ENCODE measurements at regions not wholly inside any gene's neighbourhood (a gene's known extent, or its start where the extent isn't known, plus 50 kb on each side); places are given as distances from the start of the nearest gene placed in this dataset.

DNA sequence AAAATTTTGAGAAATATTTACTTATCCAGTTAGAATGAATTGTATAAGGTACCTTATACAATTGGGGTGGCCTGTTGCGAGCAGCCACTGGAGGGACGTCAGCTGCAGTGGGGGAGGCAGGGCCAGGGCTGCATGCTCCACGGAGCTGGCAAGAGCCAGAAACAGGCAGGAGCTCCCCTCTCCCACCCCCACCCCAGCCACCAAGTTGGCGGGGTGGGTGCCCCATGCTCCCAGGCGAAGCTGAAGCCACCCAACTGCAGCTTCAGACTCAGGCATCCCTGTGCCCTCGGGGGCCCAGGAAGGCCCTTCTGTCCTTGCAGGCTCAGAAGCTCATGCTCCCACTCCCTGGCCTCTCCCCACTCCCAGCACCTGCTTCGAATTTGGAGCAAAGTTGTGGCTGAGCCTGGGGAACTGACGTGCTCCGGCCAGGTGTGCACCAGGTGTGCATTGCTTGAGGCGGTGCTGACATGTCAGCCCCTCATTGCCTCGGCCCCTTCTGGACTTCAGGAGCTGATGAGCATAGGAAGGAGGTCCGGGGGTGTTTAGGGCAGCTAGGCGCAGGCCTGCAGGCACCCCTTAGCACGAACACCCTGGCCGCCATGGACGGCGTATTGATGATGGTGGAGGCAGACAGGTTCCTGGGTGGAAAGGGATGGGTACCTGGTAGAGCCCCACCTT lies 743.8 kb upstream of the GBE1 start:
- ATAC-seq (replicated peaks in 1 of 4) (no peak), DNase-seq (no peak)
- H3K27ac Mint-ChIP-seq, result no peak overlapping the region
- 82% methylated on average over 13 of the region's 17 CpGs for WGBS (ENCODE audit: insufficient coverage)
- peaks cover 3 to 9% (median 6%) of the 10 kb centered on the region in 3 donors for H3K9me3 Mint-ChIP-seq
- Histone ChIP-seq H3K36me3 (ENCODE audit: control insufficient read depth in 2 of 2, extremely low read depth in 1 of 2, insufficient read depth in 1 of 2, low read length in 1 of 2) (no peaks in the 10 kb centered on the region), H3K9me3 (no peaks in the 10 kb centered on the region), H3K27me3 (replicated peaks in 1 of 2; ENCODE audit: control insufficient read depth in 2 of 2, extremely low read depth in 1 of 2, insufficient read depth in 2 of 2, low read length in 1 of 2) (peaks cover 0 to 3% of the 10 kb centered on the region in 2 experiments), H3K27ac (ENCODE audit: low read length) (no peak overlapping the region), H3K4me1 (ENCODE audit: control insufficient read depth in 1 of 2, extremely low read depth in 1 of 2, insufficient read depth in 2 of 2, low read length in 2 of 2) (no peaks in the 10 kb centered on the region), H3K4me3 (ENCODE audit: control insufficient read depth in 1 of 2, extremely low read depth in 1 of 2, low read length in 1 of 2) (no peak overlapping the region)
- H3K27me3 Mint-ChIP-seq, result no peaks in the 10 kb centered on the region
- no peak overlapping the region for H3K4me3 Mint-ChIP-seq
- no peaks in the 10 kb centered on the region for H3K36me3 Mint-ChIP-seq
- CTCF ChIA-PET, result no interaction called here
- no peaks in the 10 kb centered on the region for H3K4me1 Mint-ChIP-seq
- POLR2A ChIA-PET, result no interaction called here

DNA sequence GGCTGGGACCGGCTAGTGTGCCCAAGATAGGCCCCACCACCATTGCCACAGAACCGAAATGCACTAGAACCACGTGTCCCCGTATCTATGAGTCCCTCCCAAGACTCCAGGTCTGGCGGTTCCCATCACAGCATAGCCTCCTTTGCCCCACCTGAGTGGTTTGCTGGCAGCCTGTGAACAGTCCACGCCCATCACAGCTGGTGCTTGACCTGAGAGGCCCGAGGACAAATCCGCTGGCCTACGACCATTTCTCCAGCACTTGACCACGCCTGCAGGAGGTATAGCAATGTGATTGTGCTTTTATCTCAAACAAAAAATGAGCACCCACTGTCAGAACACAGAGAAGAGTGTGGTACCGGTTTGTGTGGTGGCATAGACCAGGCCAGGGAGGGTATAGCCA lies 736.7 kb upstream of the GBE1 start:
- 74% methylated on average over 7 of the region's 11 CpGs for WGBS (ENCODE audit: insufficient coverage)
- POLR2A ChIA-PET, result no interaction called here

DNA sequence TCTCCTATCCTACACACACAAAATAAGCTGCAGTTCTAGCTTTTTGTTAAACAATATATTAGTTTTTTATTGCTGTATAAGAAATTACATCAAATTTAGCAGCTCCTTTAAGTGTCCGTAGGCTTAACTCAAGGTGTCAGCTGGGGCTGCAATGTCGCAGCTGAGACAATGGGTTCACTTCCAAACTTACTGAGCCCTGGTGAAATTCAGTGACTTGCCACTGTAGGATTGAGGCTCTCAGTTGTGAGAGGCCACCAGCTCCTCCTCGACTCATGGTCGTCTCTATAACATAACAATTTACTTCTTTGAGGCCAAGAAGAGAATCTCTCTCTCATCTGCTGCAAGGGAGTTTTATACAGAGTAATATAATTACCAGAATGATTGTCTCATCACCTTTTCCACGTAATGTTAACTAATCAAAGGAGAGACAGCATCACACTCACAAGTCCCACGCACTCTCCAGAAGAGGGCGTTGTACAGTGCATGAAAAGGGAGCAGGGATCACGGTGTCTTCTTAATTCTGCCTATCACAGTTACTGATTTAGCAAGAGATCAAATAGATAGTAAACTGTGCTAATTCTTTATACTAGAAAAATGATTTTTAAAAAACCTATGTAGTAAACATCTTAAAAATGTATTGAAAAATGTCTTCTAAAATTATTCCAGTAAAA lies 735.6 kb upstream of the GBE1 start:
- Mint-ChIP-seq H3K4me1 (no peaks in the 10 kb centered on the region), H3K4me3 (no peak overlapping the region), H3K27ac (no peak overlapping the region), H3K27me3 (no peaks in the 10 kb centered on the region), H3K36me3 (no peaks in the 10 kb centered on the region), H3K9me3 (peaks cover 0 to 4% (median 3%) of the 10 kb centered on the region in 3 donors)
- 69% methylated on average over 2 of the region's 8 CpGs for WGBS (ENCODE audit: insufficient coverage)
- no peaks in the 10 kb centered on the region for H3K4me1 ChIP-seq (ENCODE audit: control insufficient read depth in 1 of 2, extremely low read depth in 1 of 2, insufficient read depth in 2 of 2, low read length in 2 of 2)
- no peak overlapping the region for H3K27ac ChIP-seq (ENCODE audit: low read length)
- no peaks in the 10 kb centered on the region for H3K27me3 ChIP-seq (replicated peaks in 1 of 2; ENCODE audit: control insufficient read depth in 2 of 2, extremely low read depth in 1 of 2, insufficient read depth in 2 of 2, low read length in 1 of 2)
- ATAC-seq (replicated peaks in 1 of 4) (no peak), DNase-seq (no peak)
- no peak overlapping the region for H3K4me3 ChIP-seq (ENCODE audit: control insufficient read depth in 1 of 2, extremely low read depth in 1 of 2, low read length in 1 of 2)
- ChIA-PET CTCF (no interaction called here), POLR2A (no interaction called here)
- no peaks in the 10 kb centered on the region for H3K9me3 ChIP-seq
- no peaks in the 10 kb centered on the region for H3K36me3 ChIP-seq (ENCODE audit: control insufficient read depth in 2 of 2, extremely low read depth in 1 of 2, insufficient read depth in 1 of 2, low read length in 1 of 2)

More for the DNA sequence above, 736.7 kb upstream of the GBE1 start:
- Mint-ChIP-seq H3K4me3 (no peak overlapping the region), H3K27me3 (no peaks in the 10 kb centered on the region), H3K9me3 (peaks cover 0 to 4% (median 2%) of the 10 kb centered on the region in 3 donors), H3K36me3 (no peaks in the 10 kb centered on the region), H3K27ac (no peak overlapping the region), H3K4me1 (no peaks in the 10 kb centered on the region)
- Histone ChIP-seq H3K27ac (ENCODE audit: low read length) (no peak overlapping the region), H3K4me1 (ENCODE audit: control insufficient read depth in 1 of 2, extremely low read depth in 1 of 2, insufficient read depth in 2 of 2, low read length in 2 of 2) (no peaks in the 10 kb centered on the region), H3K9me3 (no peaks in the 10 kb centered on the region), H3K36me3 (ENCODE audit: control insufficient read depth in 2 of 2, extremely low read depth in 1 of 2, insufficient read depth in 1 of 2, low read length in 1 of 2) (no peaks in the 10 kb centered on the region), H3K4me3 (ENCODE audit: control insufficient read depth in 1 of 2, extremely low read depth in 1 of 2, low read length in 1 of 2) (no peak overlapping the region), H3K27me3 (replicated peaks in 1 of 2; ENCODE audit: control insufficient read depth in 2 of 2, extremely low read depth in 1 of 2, insufficient read depth in 2 of 2, low read length in 1 of 2) (no peaks in the 10 kb centered on the region)
- CTCF ChIA-PET, result no interaction called here
- ATAC-seq (replicated peaks in 1 of 4) (no peak), DNase-seq (no peak)

DNA sequence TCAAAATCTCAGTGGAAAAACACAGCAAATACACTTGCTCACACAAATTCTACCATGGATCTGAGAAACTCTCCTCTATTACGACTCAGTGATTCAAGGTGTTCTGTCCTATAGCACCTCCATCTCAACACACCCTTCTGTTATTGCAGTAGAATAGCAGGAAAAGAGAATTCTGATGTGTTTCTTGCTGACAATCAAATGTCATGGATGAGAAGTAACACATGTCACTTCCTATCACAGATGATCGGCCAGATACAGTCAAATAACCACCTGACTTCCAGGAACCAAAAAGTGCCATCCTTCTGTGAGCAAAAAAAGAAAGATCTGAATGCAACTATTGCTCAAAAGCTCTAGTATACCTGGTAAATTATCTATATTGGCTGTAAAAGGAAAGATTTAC lies 734.2 kb upstream of the GBE1 start:
- ATAC-seq (replicated peaks in 1 of 4) (no peak), DNase-seq (no peak)
- no CpG with 5 or more reads among the region's 2 CpGs for WGBS (ENCODE audit: insufficient coverage)
- no peak overlapping the region for H3K4me3 ChIP-seq (ENCODE audit: control insufficient read depth in 1 of 2, extremely low read depth in 1 of 2, low read length in 1 of 2)
- no peaks in the 10 kb centered on the region for H3K36me3 ChIP-seq (ENCODE audit: control insufficient read depth in 2 of 2, extremely low read depth in 1 of 2, insufficient read depth in 1 of 2, low read length in 1 of 2)
- H3K27ac ChIP-seq (ENCODE audit: low read length), result no peak overlapping the region
- no peaks in the 10 kb centered on the region for H3K4me1 Mint-ChIP-seq
- H3K9me3 Mint-ChIP-seq, result peaks cover 3 to 4% (median 3%) of the 10 kb centered on the region in 3 donors
- no peaks in the 10 kb centered on the region for H3K4me1 ChIP-seq (ENCODE audit: control insufficient read depth in 1 of 2, extremely low read depth in 1 of 2, insufficient read depth in 2 of 2, low read length in 2 of 2)
- ChIA-PET POLR2A (no interaction called here), CTCF (no interaction called here)
- H3K9me3 ChIP-seq, result no peaks in the 10 kb centered on the region
- H3K36me3 Mint-ChIP-seq, result no peaks in the 10 kb centered on the region
- H3K27ac Mint-ChIP-seq, result no peak overlapping the region
- H3K4me3 Mint-ChIP-seq, result no peak overlapping the region
- no peaks in the 10 kb centered on the region for H3K27me3 ChIP-seq (replicated peaks in 1 of 2; ENCODE audit: control insufficient read depth in 2 of 2, extremely low read depth in 1 of 2, insufficient read depth in 2 of 2, low read length in 1 of 2)
- no peaks in the 10 kb centered on the region for H3K27me3 Mint-ChIP-seq

DNA sequence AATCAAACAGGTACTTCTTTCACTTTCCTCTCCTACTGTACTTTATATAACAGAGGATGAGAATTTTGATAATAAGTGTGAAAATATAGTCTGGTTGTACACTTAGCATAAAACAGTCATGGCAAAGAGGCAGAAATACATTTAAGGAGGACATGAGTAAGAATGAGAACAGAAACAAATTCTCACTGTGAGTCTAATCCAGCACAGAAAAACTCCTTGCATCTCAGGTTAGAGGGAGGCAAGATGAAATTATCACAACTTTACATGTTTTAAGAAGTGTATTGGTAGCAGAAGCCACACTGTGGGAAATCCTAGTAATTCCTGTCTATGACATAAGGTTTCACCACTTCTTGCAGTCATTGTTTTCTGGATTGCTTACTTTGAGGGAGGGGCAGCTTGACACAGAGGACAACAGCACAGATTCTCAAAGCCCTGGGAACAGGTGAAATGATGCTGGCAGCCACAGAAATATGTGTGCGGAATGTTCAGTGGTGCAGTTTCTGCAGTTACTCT lies 733.6 kb upstream of the GBE1 start:
- no peaks in the 10 kb centered on the region for H3K9me3 ChIP-seq
- no peak overlapping the region for H3K27ac ChIP-seq (ENCODE audit: low read length)
- H3K27me3 ChIP-seq (replicated peaks in 1 of 2; ENCODE audit: control insufficient read depth in 2 of 2, extremely low read depth in 1 of 2, insufficient read depth in 2 of 2, low read length in 1 of 2), result no peaks in the 10 kb centered on the region
- ATAC-seq (replicated peaks in 1 of 4) (no peak), DNase-seq (no peak)
- Mint-ChIP-seq H3K27ac (no peak overlapping the region), H3K27me3 (no peaks in the 10 kb centered on the region), H3K36me3 (no peaks in the 10 kb centered on the region), H3K9me3 (peaks cover 3 to 9% (median 6%) of the 10 kb centered on the region in 3 donors), H3K4me3 (no peak overlapping the region), H3K4me1 (no peaks in the 10 kb centered on the region)
- ChIA-PET CTCF (no interaction called here), POLR2A (no interaction called here)
- no peak overlapping the region for H3K4me3 ChIP-seq (ENCODE audit: control insufficient read depth in 1 of 2, extremely low read depth in 1 of 2, low read length in 1 of 2)
- no peaks in the 10 kb centered on the region for H3K4me1 ChIP-seq (ENCODE audit: control insufficient read depth in 1 of 2, extremely low read depth in 1 of 2, insufficient read depth in 2 of 2, low read length in 2 of 2)
- no peaks in the 10 kb centered on the region for H3K36me3 ChIP-seq (ENCODE audit: control insufficient read depth in 2 of 2, extremely low read depth in 1 of 2, insufficient read depth in 1 of 2, low read length in 1 of 2)
- WGBS (ENCODE audit: insufficient coverage), result 100% methylated on average over 1 of the region's 1 CpG

DNA sequence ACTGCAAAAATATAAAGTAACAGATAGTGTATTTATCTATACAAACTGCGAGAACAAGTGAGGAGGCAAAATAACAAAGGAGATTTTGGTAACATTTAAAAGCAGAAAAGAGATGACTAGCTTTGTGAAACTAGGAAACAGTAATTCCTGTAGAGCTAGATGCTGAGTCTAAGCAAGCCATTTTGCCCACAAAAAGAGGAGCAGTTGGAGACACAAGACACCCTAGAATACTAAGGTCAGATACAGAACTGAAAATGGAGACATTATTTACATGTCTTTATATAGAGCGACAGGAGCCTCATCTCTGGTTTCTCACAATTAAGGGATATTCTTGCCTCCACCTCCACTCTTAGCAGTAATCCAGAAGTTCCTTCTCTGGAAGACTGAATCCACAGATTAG lies 732.4 kb upstream of the GBE1 start:
- no peaks in the 10 kb centered on the region for H3K4me1 ChIP-seq (ENCODE audit: control insufficient read depth in 1 of 2, extremely low read depth in 1 of 2, insufficient read depth in 2 of 2, low read length in 2 of 2)
- no peaks in the 10 kb centered on the region for H3K36me3 Mint-ChIP-seq
- no peak overlapping the region for H3K4me3 Mint-ChIP-seq
- H3K9me3 ChIP-seq, result no peaks in the 10 kb centered on the region
- no peak overlapping the region for H3K27ac Mint-ChIP-seq
- H3K4me3 ChIP-seq (ENCODE audit: control insufficient read depth in 1 of 2, extremely low read depth in 1 of 2, low read length in 1 of 2), result no peak overlapping the region
- peaks cover 3 to 10% (median 8%) of the 10 kb centered on the region in 3 donors for H3K9me3 Mint-ChIP-seq
- DNase-seq, result no peak
- H3K36me3 ChIP-seq (ENCODE audit: control insufficient read depth in 2 of 2, extremely low read depth in 1 of 2, insufficient read depth in 1 of 2, low read length in 1 of 2), result no peaks in the 10 kb centered on the region
- H3K27ac ChIP-seq (ENCODE audit: low read length), result no peak overlapping the region
- ChIA-PET CTCF (no interaction called here), POLR2A (no interaction called here)
- H3K27me3 ChIP-seq (replicated peaks in 1 of 2; ENCODE audit: control insufficient read depth in 2 of 2, extremely low read depth in 1 of 2, insufficient read depth in 2 of 2, low read length in 1 of 2), result no peaks in the 10 kb centered on the region
- no peaks in the 10 kb centered on the region for H3K27me3 Mint-ChIP-seq
- ATAC-seq (replicated peaks in 1 of 4), result no peak
- no CpG with 5 or more reads among the region's 2 CpGs for WGBS (ENCODE audit: insufficient coverage)
- no peaks in the 10 kb centered on the region for H3K4me1 Mint-ChIP-seq
